Effector memory CD8-positive, alpha-beta T cell (primary cell): ENCODE measurements at regions not wholly inside any gene's neighbourhood (a gene's known extent, or its start where the extent isn't known, plus 50 kb on each side); places are given as distances from the start of the nearest gene placed in this dataset.

Experiments
- ATAC-seq: fragments of 150-1000 bp; cut with Tn5 transposase; replicated peaks from 2 replicates; pipeline ENCODE4 v1.10.0; 2021; ENCODE audit warnings: mild to moderate bottlenecking, moderate library complexity
- DNase-seq, 3 experiments: peaks; one replicate each; pipeline ENCODE4 v3.0.0; 2021
- H3K27ac Mint-ChIP-seq, 2 donors: one replicate each; pipeline ENCODE4 v1.8.0; 2022; ENCODE audit warnings: mild to moderate bottlenecking in 2 of 2, mixed read lengths in 2 of 2, moderate library complexity in 2 of 2
- H3K27me3 Mint-ChIP-seq, 2 donors: one replicate each; pipeline ENCODE4 v1.8.0; 2022; ENCODE audit warnings: mixed read lengths in 2 of 2
- H3K36me3 Mint-ChIP-seq: one replicate; pipeline ENCODE4 v1.8.0; 2022; ENCODE audit warnings: mild to moderate bottlenecking, moderate library complexity, mixed read lengths; ENCODE audit not compliant: insufficient read depth
- H3K4me1 Mint-ChIP-seq, 2 donors: one replicate each; pipeline ENCODE4 v1.8.0; 2022; ENCODE audit warnings: low read depth in 2 of 2, mixed read lengths in 2 of 2
- H3K4me3 Mint-ChIP-seq, 2 donors: one replicate each; pipeline ENCODE4 v1.8.0; 2022; ENCODE audit warnings: mild to moderate bottlenecking in 2 of 2, mixed read lengths in 2 of 2, moderate library complexity in 2 of 2
- H3K9me3 Mint-ChIP-seq, 2 donors: one replicate each; pipeline ENCODE4 v1.8.0; 2022; ENCODE audit warnings: mixed read lengths in 2 of 2

GRCh38 chr13:26456650-26457049 lies 100.8 kb upstream of the WASF3 start:
- Mint-ChIP-seq H3K4me1 (peaks cover 0 to 2% of the 10 kb centered on the region in 2 donors), H3K27ac (no peak overlapping the region), H3K4me3 (no peak overlapping the region), H3K36me3 (no peaks in the 10 kb centered on the region), H3K27me3 (peaks cover 9 to 54% of the 10 kb centered on the region in 2 donors), H3K9me3 (no peaks in the 10 kb centered on the region)
- DNase-seq (no peak), ATAC-seq (no peak)

GRCh38 chr13:26457212-26457611 lies 100.3 kb upstream of the WASF3 start:
- no peak overlapping the region for H3K4me3 Mint-ChIP-seq
- H3K9me3 Mint-ChIP-seq = no peaks in the 10 kb centered on the region
- H3K36me3 Mint-ChIP-seq = no peaks in the 10 kb centered on the region
- ATAC-seq = no peak
- no peak for DNase-seq
- peaks cover 7 to 56% of the 10 kb centered on the region in 2 donors for H3K27me3 Mint-ChIP-seq
- H3K27ac Mint-ChIP-seq = no peak overlapping the region
- H3K4me1 Mint-ChIP-seq = peaks cover 0 to 2% of the 10 kb centered on the region in 2 donors

GRCh38 chr13:26458196-26458749 lies 99.2 kb upstream of the WASF3 start:
- DNase-seq (no peak), ATAC-seq (no peak)
- no peaks in the 10 kb centered on the region for H3K9me3 Mint-ChIP-seq
- peaks cover 0 to 50% of the 10 kb centered on the region in 2 donors for H3K27me3 Mint-ChIP-seq
- peaks cover 0 to 2% of the 10 kb centered on the region in 2 donors for H3K4me1 Mint-ChIP-seq
- no peak overlapping the region for H3K27ac Mint-ChIP-seq
- no peak overlapping the region for H3K4me3 Mint-ChIP-seq
- H3K36me3 Mint-ChIP-seq = no peaks in the 10 kb centered on the region

GRCh38 chr13:26459276-26460131 lies 98.0 kb upstream of the WASF3 start:
- DNase-seq (no peak), ATAC-seq (no peak)
- Mint-ChIP-seq H3K9me3 (no peaks in the 10 kb centered on the region), H3K27me3 (peaks cover 8 to 62% of the 10 kb centered on the region in 2 donors), H3K4me3 (no peak overlapping the region), H3K27ac (no peak overlapping the region), H3K36me3 (peaks cover 2% of the 10 kb centered on the region), H3K4me1 (peaks cover 0 to 2% of the 10 kb centered on the region in 2 donors)

- ATAC-seq (no peak), DNase-seq (no peak)
- no peak overlapping the region for H3K27ac Mint-ChIP-seq
- H3K9me3 Mint-ChIP-seq = no peaks in the 10 kb centered on the region
- H3K4me3 Mint-ChIP-seq = no peak overlapping the region
- H3K36me3 Mint-ChIP-seq = peaks cover 3% of the 10 kb centered on the region
- peaks cover 16 to 63% of the 10 kb centered on the region in 2 donors for H3K27me3 Mint-ChIP-seq
- H3K4me1 Mint-ChIP-seq = peaks cover 0 to 2% of the 10 kb centered on the region in 2 donors
Measured at GRCh38 chr13:26460648-26461047, 96.8 kb upstream of the WASF3 start.

- H3K4me1 Mint-ChIP-seq = no peaks in the 10 kb centered on the region
- H3K4me3 Mint-ChIP-seq = no peak overlapping the region
- peaks cover 28 to 67% of the 10 kb centered on the region in 2 donors for H3K27me3 Mint-ChIP-seq
- ATAC-seq (no peak), DNase-seq (no peak)
- H3K9me3 Mint-ChIP-seq = no peaks in the 10 kb centered on the region
- no peak overlapping the region for H3K27ac Mint-ChIP-seq
- H3K36me3 Mint-ChIP-seq = peaks cover 3% of the 10 kb centered on the region
Measured at GRCh38 chr13:26463296-26463695, 94.2 kb upstream of the WASF3 start.

GRCh38 chr13:26463848-26464247 lies 93.6 kb upstream of the WASF3 start:
- peaks cover 31 to 66% of the 10 kb centered on the region in 2 donors for H3K27me3 Mint-ChIP-seq
- DNase-seq (no peak), ATAC-seq (no peak)
- no peak overlapping the region for H3K27ac Mint-ChIP-seq
- no peaks in the 10 kb centered on the region for H3K9me3 Mint-ChIP-seq
- no peaks in the 10 kb centered on the region for H3K4me1 Mint-ChIP-seq
- H3K4me3 Mint-ChIP-seq = no peak overlapping the region
- peaks cover 3% of the 10 kb centered on the region for H3K36me3 Mint-ChIP-seq

GRCh38 chr13:26465514-26465913 lies 92.0 kb upstream of the WASF3 start:
- H3K9me3 Mint-ChIP-seq = no peaks in the 10 kb centered on the region

GRCh38 chr13:26465954-26466353 lies 91.5 kb upstream of the WASF3 start:
- no peaks in the 10 kb centered on the region for H3K9me3 Mint-ChIP-seq
- H3K27me3 Mint-ChIP-seq = peaks cover 31 to 57% of the 10 kb centered on the region in 2 donors
- H3K4me1 Mint-ChIP-seq = no peaks in the 10 kb centered on the region
- peaks cover 3% of the 10 kb centered on the region for H3K36me3 Mint-ChIP-seq
- DNase-seq (no peak), ATAC-seq (no peak)
- H3K4me3 Mint-ChIP-seq = no peak overlapping the region
- no peak overlapping the region for H3K27ac Mint-ChIP-seq

More at GRCh38 chr13:26465514-26465913, 92.0 kb upstream of the WASF3 start:
- H3K4me3 Mint-ChIP-seq = no peak overlapping the region
- DNase-seq (no peak), ATAC-seq (no peak)
- no peaks in the 10 kb centered on the region for H3K4me1 Mint-ChIP-seq
- no peak overlapping the region for H3K27ac Mint-ChIP-seq
- peaks cover 3% of the 10 kb centered on the region for H3K36me3 Mint-ChIP-seq
- H3K27me3 Mint-ChIP-seq = peaks cover 31 to 57% of the 10 kb centered on the region in 2 donors

GRCh38 chr13:26468265-26468801 lies 89.2 kb upstream of the WASF3 start:
- no peak for DNase-seq
- H3K4me1 Mint-ChIP-seq = no peaks in the 10 kb centered on the region
- H3K4me3 Mint-ChIP-seq = no peak overlapping the region
- H3K27me3 Mint-ChIP-seq = peaks cover 31 to 46% of the 10 kb centered on the region in 2 donors
- peaks cover 3% of the 10 kb centered on the region for H3K36me3 Mint-ChIP-seq
- ATAC-seq = no peak
- H3K9me3 Mint-ChIP-seq = no peaks in the 10 kb centered on the region
- H3K27ac Mint-ChIP-seq = no peak overlapping the region

- Mint-ChIP-seq H3K36me3 (peaks cover under 1% of the 10 kb centered on the region), H3K27ac (no peak overlapping the region)
- ATAC-seq = no peak
Measured at GRCh38 chr13:26469602-26470001, 87.9 kb upstream of the WASF3 start.

GRCh38 chr13:26471807-26472206 lies 85.7 kb upstream of the WASF3 start:
- Mint-ChIP-seq H3K27ac (no peak overlapping the region), H3K4me3 (no peak overlapping the region), H3K36me3 (no peaks in the 10 kb centered on the region), H3K4me1 (peaks cover 0 to 10% of the 10 kb centered on the region in 2 donors), H3K27me3 (peaks cover 17 to 20% of the 10 kb centered on the region in 2 donors), H3K9me3 (no peaks in the 10 kb centered on the region)
- ATAC-seq (no peak), DNase-seq (no peak)

More at GRCh38 chr13:26469602-26470001, 87.9 kb upstream of the WASF3 start:
- Mint-ChIP-seq H3K4me3 (no peak overlapping the region), H3K4me1 (no peaks in the 10 kb centered on the region), H3K27me3 (peaks cover 27 to 41% of the 10 kb centered on the region in 2 donors), H3K9me3 (no peaks in the 10 kb centered on the region)
- DNase-seq = no peak

- Mint-ChIP-seq H3K36me3 (no peaks in the 10 kb centered on the region), H3K4me1 (peaks cover 0 to 10% of the 10 kb centered on the region in 2 donors), H3K9me3 (no peaks in the 10 kb centered on the region), H3K4me3 (no peak overlapping the region), H3K27ac (peak overlapping the region in 1 of 2 donors; percentile 13), H3K27me3 (peaks cover 5 to 9% of the 10 kb centered on the region in 2 donors)
- DNase-seq (no peak), ATAC-seq (no peak)
Measured at GRCh38 chr13:26473571-26474230, 83.8 kb upstream of the WASF3 start.
